Astrocyte (in vitro differentiated cells and primary cell): ENCODE measurements at regions not wholly inside any gene's neighbourhood (a gene's known extent, or its start where the extent isn't known, plus 50 kb on each side); places are given as distances from the start of the nearest gene placed in this dataset.

Experiments used
- DNase-seq: peaks from one replicate; pipeline ENCODE4 v3.0.0-alpha.2; 2010; ENCODE audit warnings: low read depth
- FAIRE-seq: peaks from 2 replicates; lab custom pipeline; 2011; peaks lifted over from hg19 to GRCh38; lab: Jason Lieb, UNC
- H2AFZ ChIP-seq: 2 replicates; pipeline ENCODE4 v1.6.0; 2012; ENCODE audit warnings: low read depth, low read length, inconsistent platforms
- H3K27ac ChIP-seq: 2 replicates; pipeline ENCODE4 v1.5.1; 2011; ENCODE audit warnings: low read depth, low read length, inconsistent platforms
- H3K27me3 ChIP-seq: 2 replicates; pipeline ENCODE4 v1.6.0; 2011; ENCODE audit warnings: low read length, inconsistent platforms; ENCODE audit not compliant: insufficient read depth
- H3K36me3 ChIP-seq: 2 replicates; pipeline ENCODE4 v1.5.1; 2011; ENCODE audit warnings: low read length, inconsistent platforms; ENCODE audit not compliant: insufficient read depth
- H3K4me1 ChIP-seq: 2 replicates; pipeline ENCODE4 v1.5.1; 2011; ENCODE audit warnings: low read length, inconsistent platforms; ENCODE audit not compliant: insufficient read depth
- H3K4me2 ChIP-seq: 2 replicates; pipeline ENCODE4 v1.6.0; 2012; ENCODE audit warnings: low read length, inconsistent platforms
- H3K4me3 ChIP-seq: 2 replicates; pipeline ENCODE4 v1.5.1; 2011; ENCODE audit warnings: low read depth, mild to moderate bottlenecking, low read length, inconsistent platforms; ENCODE audit not compliant: insufficient read depth
- H3K79me2 ChIP-seq: 2 replicates; pipeline ENCODE4 v1.6.0; 2012; ENCODE audit warnings: mild to moderate bottlenecking, low read length, inconsistent platforms; ENCODE audit not compliant: insufficient read depth
- H3K9ac ChIP-seq: 2 replicates; pipeline ENCODE4 v1.6.0; 2012; ENCODE audit warnings: mild to moderate bottlenecking, low read length, inconsistent platforms
- H3K9me3 ChIP-seq: 2 replicates; pipeline ENCODE4 v1.5.1; 2012; ENCODE audit warnings: low read depth, mild to moderate bottlenecking, low read length, inconsistent platforms; ENCODE audit not compliant: insufficient read depth
- H4K20me1 ChIP-seq: 2 replicates; pipeline ENCODE4 v1.6.0; 2012; ENCODE audit warnings: low read length, inconsistent platforms; ENCODE audit not compliant: insufficient read depth
- H3K27ac Mint-ChIP-seq: one replicate; pipeline ENCODE4 v1.8.0; 2021; ENCODE audit warnings: mild to moderate bottlenecking, mixed read lengths; ENCODE audit not compliant: unreplicated experiment
- H3K27me3 Mint-ChIP-seq: one replicate; pipeline ENCODE4 v1.8.0; 2021; ENCODE audit warnings: low read depth, mixed read lengths; ENCODE audit not compliant: unreplicated experiment
- H3K36me3 Mint-ChIP-seq: one replicate; pipeline ENCODE4 v1.8.0; 2021; ENCODE audit warnings: low read depth, mixed read lengths; ENCODE audit not compliant: unreplicated experiment
- H3K4me1 Mint-ChIP-seq: one replicate; pipeline ENCODE4 v1.8.0; 2021; ENCODE audit warnings: low read depth, mixed read lengths; ENCODE audit not compliant: unreplicated experiment
- H3K4me3 Mint-ChIP-seq: one replicate; pipeline ENCODE4 v1.8.0; 2021; ENCODE audit warnings: mild to moderate bottlenecking, moderate library complexity, mixed read lengths; ENCODE audit not compliant: unreplicated experiment
- H3K9me3 Mint-ChIP-seq: one replicate; pipeline ENCODE4 v1.8.0; 2021; ENCODE audit warnings: mild to moderate bottlenecking, mixed read lengths; ENCODE audit not compliant: unreplicated experiment
- EZH2 ChIP-seq: IDR thresholded peaks from 2 replicates; pipeline ENCODE4 v1.6.1; 2012; ENCODE audit warnings: mild to moderate bottlenecking, low read length, inconsistent platforms; ENCODE audit not compliant: insufficient read depth
- TF ChIP-seq, protein P1 (sequence below): IDR thresholded peaks from 2 replicates; pipeline ENCODE4 v1.5.1; 2011; ENCODE audit warnings: low read depth, mild to moderate bottlenecking, inconsistent platforms, low read length, moderate library complexity; ENCODE audit not compliant: insufficient read depth

DNA sequence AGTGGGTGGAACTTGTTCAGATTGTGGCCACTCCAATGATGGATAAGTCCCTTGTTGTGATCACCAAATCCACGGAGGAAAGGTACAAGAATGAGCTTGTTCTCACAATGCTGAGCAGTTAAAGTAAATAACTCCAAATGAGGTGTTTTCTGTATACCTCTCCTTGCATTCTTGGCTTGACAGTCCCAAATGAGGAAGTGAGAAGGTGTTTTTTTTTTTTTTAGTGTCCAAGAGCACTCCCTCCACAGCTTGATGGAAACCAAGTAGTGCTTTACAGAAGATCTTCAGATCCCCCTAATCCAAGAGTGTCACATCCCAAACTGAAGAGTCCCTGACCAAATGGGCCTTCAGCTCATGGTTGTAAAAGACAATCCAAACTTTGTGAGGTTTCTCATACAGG lies 153.6 kb downstream of the ATP23 start:
- Mint-ChIP-seq H3K27ac (no peak overlapping the region), H3K4me3 (no peak overlapping the region), H3K9me3 (peaks cover 3% of the 10 kb centered on the region), H3K36me3 (no peaks in the 10 kb centered on the region), H3K4me1 (no peaks in the 10 kb centered on the region), H3K27me3 (peaks cover 12% of the 10 kb centered on the region)
- Histone ChIP-seq H4K20me1 (no peaks in the 10 kb centered on the region), H3K4me2 (no peak overlapping the region), H3K4me3 (no peak overlapping the region), H3K79me2 (no peaks in the 10 kb centered on the region), H3K4me1 (no peaks in the 10 kb centered on the region), H3K9ac (no peak overlapping the region), H2AFZ (no peak overlapping the region), H3K27ac (no peak overlapping the region), H3K36me3 (no peaks in the 10 kb centered on the region), H3K27me3 (no peaks in the 10 kb centered on the region), H3K9me3 (no peaks in the 10 kb centered on the region)
- DNase-seq (no peak), FAIRE-seq (no peak)
- TF ChIP-seq EZH2 = no peak
- TF ChIP-seq, protein P1, sequence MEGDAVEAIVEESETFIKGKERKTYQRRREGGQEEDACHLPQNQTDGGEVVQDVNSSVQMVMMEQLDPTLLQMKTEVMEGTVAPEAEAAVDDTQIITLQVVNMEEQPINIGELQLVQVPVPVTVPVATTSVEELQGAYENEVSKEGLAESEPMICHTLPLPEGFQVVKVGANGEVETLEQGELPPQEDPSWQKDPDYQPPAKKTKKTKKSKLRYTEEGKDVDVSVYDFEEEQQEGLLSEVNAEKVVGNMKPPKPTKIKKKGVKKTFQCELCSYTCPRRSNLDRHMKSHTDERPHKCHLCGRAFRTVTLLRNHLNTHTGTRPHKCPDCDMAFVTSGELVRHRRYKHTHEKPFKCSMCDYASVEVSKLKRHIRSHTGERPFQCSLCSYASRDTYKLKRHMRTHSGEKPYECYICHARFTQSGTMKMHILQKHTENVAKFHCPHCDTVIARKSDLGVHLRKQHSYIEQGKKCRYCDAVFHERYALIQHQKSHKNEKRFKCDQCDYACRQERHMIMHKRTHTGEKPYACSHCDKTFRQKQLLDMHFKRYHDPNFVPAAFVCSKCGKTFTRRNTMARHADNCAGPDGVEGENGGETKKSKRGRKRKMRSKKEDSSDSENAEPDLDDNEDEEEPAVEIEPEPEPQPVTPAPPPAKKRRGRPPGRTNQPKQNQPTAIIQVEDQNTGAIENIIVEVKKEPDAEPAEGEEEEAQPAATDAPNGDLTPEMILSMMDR = no peak

DNA sequence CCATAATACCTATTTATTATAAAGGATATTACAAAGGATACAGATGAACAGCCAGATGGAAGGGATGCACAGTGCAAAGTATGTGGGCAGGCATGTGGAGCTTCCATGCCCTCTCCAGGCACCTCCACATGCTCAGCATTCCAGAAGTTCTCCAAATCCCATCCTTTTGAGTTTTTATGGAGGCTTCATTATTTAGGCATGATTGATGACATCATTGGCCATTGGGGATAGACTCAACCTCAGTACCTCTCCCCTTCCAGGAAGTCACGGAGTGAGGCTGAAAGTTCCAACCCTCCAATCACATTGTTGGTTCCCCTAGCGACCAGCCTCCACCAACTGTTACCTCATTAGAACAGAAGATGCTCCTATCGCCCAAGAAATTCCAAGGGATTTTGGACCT lies 156.4 kb downstream of the ATP23 start:
- FAIRE-seq = no peak
- no peak for TF ChIP-seq EZH2
- TF ChIP-seq, protein P1 = no peak
- Histone ChIP-seq H3K9me3 (no peaks in the 10 kb centered on the region), H3K27ac (no peak overlapping the region), H3K4me3 (no peak overlapping the region), H3K9ac (no peak overlapping the region), H3K79me2 (no peaks in the 10 kb centered on the region), H3K27me3 (no peaks in the 10 kb centered on the region), H2AFZ (no peak overlapping the region), H3K4me2 (no peak overlapping the region), H4K20me1 (no peaks in the 10 kb centered on the region), H3K36me3 (no peaks in the 10 kb centered on the region), H3K4me1 (no peaks in the 10 kb centered on the region)
- no peak overlapping the region for H3K4me3 Mint-ChIP-seq
- no peak overlapping the region for H3K27ac Mint-ChIP-seq
- H3K27me3 Mint-ChIP-seq = peaks cover 2% of the 10 kb centered on the region
- H3K36me3 Mint-ChIP-seq = no peaks in the 10 kb centered on the region
- H3K4me1 Mint-ChIP-seq = no peaks in the 10 kb centered on the region
- peaks cover 6% of the 10 kb centered on the region for H3K9me3 Mint-ChIP-seq
- DNase-seq = no peak

DNA sequence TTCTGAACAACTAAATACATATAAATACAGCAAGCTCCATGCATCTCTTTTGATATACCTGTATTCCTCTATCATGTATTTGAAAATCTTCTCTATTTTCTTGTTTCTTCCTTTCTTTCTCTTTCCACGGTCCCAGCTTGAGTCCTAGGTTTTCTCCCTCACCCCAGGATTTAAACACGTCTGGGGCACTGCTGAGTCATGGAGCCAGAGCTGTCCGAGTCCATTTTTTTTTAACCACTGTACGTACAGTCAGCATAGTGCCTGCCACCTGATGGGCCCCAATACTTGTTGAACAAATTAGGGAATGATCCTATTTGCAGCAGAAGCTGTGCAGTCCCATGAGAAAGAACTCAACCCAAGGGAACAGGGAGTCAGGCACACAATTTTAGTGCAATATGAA lies 158.1 kb downstream of the ATP23 start:
- peaks cover 6% of the 10 kb centered on the region for H3K9me3 Mint-ChIP-seq
- no peak overlapping the region for H2AFZ ChIP-seq
- H3K27me3 Mint-ChIP-seq = no peaks in the 10 kb centered on the region
- H3K4me1 ChIP-seq = no peaks in the 10 kb centered on the region
- no peak for DNase-seq
- H3K27ac Mint-ChIP-seq = no peak overlapping the region
- H3K27ac ChIP-seq = no peak overlapping the region
- TF ChIP-seq EZH2 = no peak
- TF ChIP-seq, protein P1 = no peak
- H3K9me3 ChIP-seq = no peaks in the 10 kb centered on the region
- no peak overlapping the region for H3K4me2 ChIP-seq
- no peaks in the 10 kb centered on the region for H3K79me2 ChIP-seq
- no peaks in the 10 kb centered on the region for H3K27me3 ChIP-seq
- H3K36me3 ChIP-seq = no peaks in the 10 kb centered on the region
- H3K4me1 Mint-ChIP-seq = no peaks in the 10 kb centered on the region
- no peak for FAIRE-seq
- no peak overlapping the region for H3K9ac ChIP-seq
- H3K4me3 Mint-ChIP-seq = no peak overlapping the region
- H4K20me1 ChIP-seq = no peaks in the 10 kb centered on the region
- H3K4me3 ChIP-seq = no peak overlapping the region
- H3K36me3 Mint-ChIP-seq = no peaks in the 10 kb centered on the region
